AG09309 (cell line): ENCODE measurements at regions not wholly inside any gene's neighbourhood (a gene's known extent, or its start where the extent isn't known, plus 50 kb on each side); places are given as distances from the start of the nearest gene placed in this dataset.

Experiments
- DNase-seq: peaks from one replicate; pipeline ENCODE4 v3.0.0-alpha.2; 2010; ENCODE audit warnings: low read depth
- H3K4me3 ChIP-seq: 2 replicates; pipeline ENCODE4 v1.5.1; 2011; ENCODE audit warnings: mild to moderate bottlenecking, low read depth, low read length, moderate library complexity; ENCODE audit not compliant: control insufficient read depth
- TF ChIP-seq, protein P1 (sequence below): IDR thresholded peaks from 2 replicates; pipeline ENCODE4 v1.5.1; 2011; ENCODE audit warnings: mild to moderate bottlenecking, low read depth, low read length, inconsistent platforms; ENCODE audit not compliant: insufficient read depth, control insufficient read depth; ENCODE audit errors: missing control alignments

- TF ChIP-seq, protein P1, sequence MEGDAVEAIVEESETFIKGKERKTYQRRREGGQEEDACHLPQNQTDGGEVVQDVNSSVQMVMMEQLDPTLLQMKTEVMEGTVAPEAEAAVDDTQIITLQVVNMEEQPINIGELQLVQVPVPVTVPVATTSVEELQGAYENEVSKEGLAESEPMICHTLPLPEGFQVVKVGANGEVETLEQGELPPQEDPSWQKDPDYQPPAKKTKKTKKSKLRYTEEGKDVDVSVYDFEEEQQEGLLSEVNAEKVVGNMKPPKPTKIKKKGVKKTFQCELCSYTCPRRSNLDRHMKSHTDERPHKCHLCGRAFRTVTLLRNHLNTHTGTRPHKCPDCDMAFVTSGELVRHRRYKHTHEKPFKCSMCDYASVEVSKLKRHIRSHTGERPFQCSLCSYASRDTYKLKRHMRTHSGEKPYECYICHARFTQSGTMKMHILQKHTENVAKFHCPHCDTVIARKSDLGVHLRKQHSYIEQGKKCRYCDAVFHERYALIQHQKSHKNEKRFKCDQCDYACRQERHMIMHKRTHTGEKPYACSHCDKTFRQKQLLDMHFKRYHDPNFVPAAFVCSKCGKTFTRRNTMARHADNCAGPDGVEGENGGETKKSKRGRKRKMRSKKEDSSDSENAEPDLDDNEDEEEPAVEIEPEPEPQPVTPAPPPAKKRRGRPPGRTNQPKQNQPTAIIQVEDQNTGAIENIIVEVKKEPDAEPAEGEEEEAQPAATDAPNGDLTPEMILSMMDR = no peak
- no peak overlapping the region for H3K4me3 ChIP-seq
- DNase-seq = no peak
These were observed 713.9 kb downstream of the EFNA5 start for GRCh38 chr5:106956886-106957285.

DNA sequence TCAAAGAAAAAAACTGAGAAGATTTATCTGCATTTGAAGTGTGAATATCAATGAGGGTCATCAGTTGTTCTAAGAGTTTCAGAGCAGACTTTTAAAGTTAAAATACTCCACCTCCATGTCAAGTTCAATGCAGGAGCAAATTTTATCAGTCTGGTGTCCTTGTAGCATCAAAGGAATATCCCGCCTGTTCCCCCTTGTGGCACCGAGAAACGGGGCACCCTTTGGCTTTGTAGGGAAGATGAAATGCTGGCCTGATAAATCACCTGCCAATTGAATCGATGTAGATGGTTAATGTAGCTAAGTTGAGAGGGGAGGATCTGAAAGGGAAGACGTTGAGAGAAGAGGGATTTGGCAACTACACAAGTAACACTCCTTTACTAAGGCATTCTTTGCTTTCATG is 714.5 kb downstream of the EFNA5 start:
- TF ChIP-seq, protein P1 = no peak

GRCh38 chr5:106940986-106941385 is 729.8 kb downstream of the EFNA5 start:
- no peak for DNase-seq
- H3K4me3 ChIP-seq = no peak overlapping the region
- TF ChIP-seq, protein P1 = no peak

More for the DNA sequence above, 714.5 kb downstream of the EFNA5 start:
- H3K4me3 ChIP-seq = no peak overlapping the region
- no peak for DNase-seq

GRCh38 chr5:106940301-106940846 is 730.4 kb downstream of the EFNA5 start:
- TF ChIP-seq, protein P1 = no peak
- no peak for DNase-seq

GRCh38 chr5:106923409-106923808 is 747.3 kb downstream of the EFNA5 start:
- TF ChIP-seq, protein P1 = no peak
- DNase-seq = no peak
- H3K4me3 ChIP-seq = no peak overlapping the region

More at GRCh38 chr5:106940301-106940846, 730.4 kb downstream of the EFNA5 start:
- H3K4me3 ChIP-seq = no peak overlapping the region

- H3K4me3 ChIP-seq = no peak overlapping the region
- TF ChIP-seq, protein P1 = no peak
- no peak for DNase-seq
These were observed 749.2 kb downstream of the EFNA5 start for GRCh38 chr5:106921567-106921966.
